CD14-positive monocyte (primary cell): ENCODE measurements at regions not wholly inside any gene's neighbourhood (a gene's known extent, or its start where the extent isn't known, plus 50 kb on each side); places are given as distances from the start of the nearest gene placed in this dataset.

Source experiments
- DNase-seq, 3 donors: peaks; one replicate each; pipeline ENCODE4 v3.0.0-alpha.2; 2011 to 2022
- H2AFZ ChIP-seq: 2 replicates; pipeline ENCODE4 v1.6.0; 2012; ENCODE audit warnings: mild to moderate bottlenecking, low read depth, low read length, inconsistent platforms; ENCODE audit not compliant: insufficient read depth, poor library complexity, severe bottlenecking
- H3K27ac ChIP-seq, 2 donors: 1 replicate in 1 of 2; 2 replicates in 1 of 2; pipeline ENCODE4 v1.5.1; 2012 to 2013; ENCODE audit warnings: low read length in 2 of 2, control low read depth in 1 of 2, inconsistent platforms in 1 of 2, low read depth in 1 of 2, mild to moderate bottlenecking in 1 of 2
- H3K27me3 ChIP-seq, 2 donors: one replicate each; pipeline versions ENCODE4 v1.6.0 to v1.6.1; 2011 to 2013; ENCODE audit warnings: low read length in 2 of 2; ENCODE audit not compliant: control insufficient read depth in 2 of 2, insufficient read depth in 2 of 2
- H3K36me3 ChIP-seq, 2 donors: replicated peaks in 1 of 2; 1 replicate in 1 of 2; 2 replicates in 1 of 2; pipeline versions ENCODE4 v1.5.1 to v1.6.1; 2012 to 2013; ENCODE audit warnings: low read length in 2 of 2, control low read depth in 1 of 2, inconsistent platforms in 1 of 2, mild to moderate bottlenecking in 1 of 2; ENCODE audit not compliant: insufficient read depth in 2 of 2, control insufficient read depth in 1 of 2
- H3K4me1 ChIP-seq, 2 donors: 1 replicate in 1 of 2; 2 replicates in 1 of 2; pipeline versions ENCODE4 v1.5.1 to v1.6.1; 2012 to 2013; ENCODE audit warnings: low read length in 2 of 2, control low read depth in 1 of 2, inconsistent platforms in 1 of 2, mild to moderate bottlenecking in 1 of 2, moderate library complexity in 1 of 2; ENCODE audit not compliant: insufficient read depth in 2 of 2, control insufficient read depth in 1 of 2
- H3K4me2 ChIP-seq: replicated peaks from 2 replicates; pipeline ENCODE3; 2012; ENCODE audit warnings: low read length, moderate library complexity, mild to moderate bottlenecking; ENCODE audit not compliant: poor library complexity, severe bottlenecking; ENCODE audit errors: extremely low read depth
- H3K4me3 ChIP-seq, 3 experiments: fragments of 200-600 bp in 1 of 3; sonication (generic) in 1 of 3; replicated peaks in 1 of 3; 1 replicate in 2 of 3; 2 replicates in 1 of 3; pipeline ENCODE4 v1.5.1; 2011 to 2013; ENCODE audit warnings: low read length in 3 of 3, mild to moderate bottlenecking in 3 of 3, control low read depth in 2 of 3, low read depth in 2 of 3, inconsistent platforms in 1 of 3, moderate library complexity in 1 of 3
- H3K79me2 ChIP-seq: 2 replicates; pipeline ENCODE4 v1.6.0; 2012; ENCODE audit warnings: mild to moderate bottlenecking, control low read depth, inconsistent platforms, low read length, moderate library complexity; ENCODE audit not compliant: insufficient read depth
- H3K9ac ChIP-seq: 2 replicates; pipeline ENCODE4 v1.6.0; 2017; ENCODE audit warnings: low read length, mild to moderate bottlenecking; ENCODE audit not compliant: insufficient read depth, poor library complexity, severe bottlenecking
- H3K9me3 ChIP-seq, 2 donors: replicated peaks in 1 of 2; 1 replicate in 1 of 2; 2 replicates in 1 of 2; pipeline versions ENCODE4 v1.5.1 to v1.6.1; 2012 to 2013; ENCODE audit warnings: low read length in 2 of 2, control low read depth in 1 of 2; ENCODE audit not compliant: control insufficient read depth in 1 of 2, insufficient read depth in 1 of 2
- H4K20me1 ChIP-seq: 2 replicates; pipeline ENCODE4 v1.6.0; 2012; ENCODE audit warnings: mild to moderate bottlenecking, low read length, control low read depth, moderate library complexity; ENCODE audit not compliant: insufficient read depth
- H3K27ac Mint-ChIP-seq, 7 donors: one replicate each; pipeline ENCODE4 v1.8.0; 2020; ENCODE audit warnings: mild to moderate bottlenecking in 7 of 7, mixed read lengths in 7 of 7, moderate library complexity in 6 of 7, inconsistent platforms in 2 of 7
- H3K27me3 Mint-ChIP-seq, 3 donors: one replicate each; pipeline ENCODE4 v1.8.0; 2021 to 2022; ENCODE audit warnings: low read depth in 3 of 3, mild to moderate bottlenecking in 3 of 3, mixed read lengths in 3 of 3, moderate library complexity in 3 of 3, inconsistent platforms in 1 of 3
- H3K36me3 Mint-ChIP-seq, 2 donors: one replicate each; pipeline ENCODE4 v1.8.0; 2020; ENCODE audit warnings: mixed read lengths in 2 of 2, inconsistent platforms in 1 of 2, mild to moderate bottlenecking in 1 of 2
- H3K4me1 Mint-ChIP-seq: one replicate; pipeline ENCODE4 v1.8.0; 2020; ENCODE audit warnings: mild to moderate bottlenecking, mixed read lengths
- H3K4me3 Mint-ChIP-seq, 2 donors: one replicate each; pipeline ENCODE4 v1.8.0; 2020; ENCODE audit warnings: mild to moderate bottlenecking in 2 of 2, mixed read lengths in 2 of 2, moderate library complexity in 1 of 2
- H3K9me3 Mint-ChIP-seq, 7 donors: one replicate each; pipeline ENCODE4 v1.8.0; 2020 to 2022; ENCODE audit warnings: mixed read lengths in 7 of 7, mild to moderate bottlenecking in 6 of 7, moderate library complexity in 6 of 7, inconsistent platforms in 2 of 7
- CTCF ChIP-seq: fragments of 200-600 bp; IDR thresholded peaks from one replicate; pipeline ENCODE4 v1.8.0; 2022; ENCODE audit warnings: antibody characterized with exemption, mild to moderate bottlenecking
- WGBS: methylation state at CpG from one replicate; pipeline ENCODE4 v1.1.5; 2013; ENCODE audit warnings: missing lambda C conversion rate; ENCODE audit not compliant: insufficient coverage; 5-methylcytosine and 5-hydroxymethylcytosine counted together
- intact Hi-C, 2 donors: fragments of 100-400 bp; cut with micrococcal nuclease; formaldehyde crosslinking; loops; one replicate each; pipeline versions ENCODE4 v1.15.0 to v1.15.1; 2023

- Histone ChIP-seq H3K27ac (no peak overlapping the region), H3K9me3 (no peaks in the 10 kb centered on the region), H3K4me3 (no peak overlapping the region), H3K27me3 (no peaks in the 10 kb centered on the region), H4K20me1 (no peaks in the 10 kb centered on the region), H2AFZ (no peak overlapping the region), H3K36me3 (no peaks in the 10 kb centered on the region), H3K79me2 (no peaks in the 10 kb centered on the region), H3K4me2 (no peak overlapping the region), H3K9ac (no peak overlapping the region), H3K4me1 (no peaks in the 10 kb centered on the region)
- H3K36me3 Mint-ChIP-seq, result no peaks in the 10 kb centered on the region
- H3K4me1 Mint-ChIP-seq, result no peaks in the 10 kb centered on the region
- peaks cover 0 to 2% (median 0%) of the 10 kb centered on the region in 3 donors for H3K27me3 Mint-ChIP-seq
- peaks cover 0 to 9% (median 4%) of the 10 kb centered on the region in 7 donors for H3K9me3 Mint-ChIP-seq
- 91% methylated on average over 3 of the region's 4 CpGs for WGBS
- H3K27ac Mint-ChIP-seq, result no peak overlapping the region
- intact Hi-C loops, result no loop called here
- H3K4me3 Mint-ChIP-seq, result no peak overlapping the region
- no peak for TF ChIP-seq CTCF
- DNase-seq, result no peak
Measured at GRCh38 chr5:2217219-2217618, 334.5 kb upstream of the IRX4 start.

- Histone ChIP-seq H3K79me2 (no peaks in the 10 kb centered on the region), H3K36me3 (no peaks in the 10 kb centered on the region), H3K4me3 (no peak overlapping the region), H3K27ac (no peak overlapping the region), H3K4me1 (no peaks in the 10 kb centered on the region), H4K20me1 (no peaks in the 10 kb centered on the region), H2AFZ (no peak overlapping the region), H3K4me2 (no peak overlapping the region), H3K9ac (no peak overlapping the region), H3K9me3 (no peaks in the 10 kb centered on the region), H3K27me3 (no peaks in the 10 kb centered on the region)
- Mint-ChIP-seq H3K27ac (no peak overlapping the region), H3K4me1 (no peaks in the 10 kb centered on the region), H3K4me3 (no peak overlapping the region), H3K27me3 (peaks cover 0 to 2% (median 0%) of the 10 kb centered on the region in 3 donors), H3K9me3 (peaks cover 0 to 5% (median 0%) of the 10 kb centered on the region in 7 donors), H3K36me3 (no peaks in the 10 kb centered on the region)
- intact Hi-C loops, result no loop called here
- 76% methylated on average over 12 of the region's 15 CpGs for WGBS
- no peak for TF ChIP-seq CTCF
- no peak for DNase-seq
Measured at GRCh38 chr5:2214910-2215590, 332.3 kb upstream of the IRX4 start.
